ENCODE measurements at regions not wholly inside any gene's neighbourhood (a gene's known extent, or its start where the extent isn't known, plus 50 kb on each side); places are given as distances from the start of the nearest gene placed in this dataset.

GRCh38 chr2:103103678-103104077 is 341.8 kb downstream of the TMEM182 start:
- H3K4me3 ChIP-seq (ENCODE audit: low read depth, low read length): no peak overlapping the region
- TF ChIP-seq CTCF (IDR thresholded peaks at IDR 0.05; ENCODE audit: insufficient read depth, low read length): no peak
- no peak for DNase-seq (ENCODE audit: low read depth)

GRCh38 chr2:103119352-103119751 is 357.5 kb downstream of the TMEM182 start:
- TF ChIP-seq CTCF (IDR thresholded peaks at IDR 0.05; ENCODE audit: insufficient read depth, low read length): no peak
- no peak for DNase-seq (ENCODE audit: low read depth)
- no peak overlapping the region for H3K4me3 ChIP-seq (ENCODE audit: low read depth, low read length)

- TF ChIP-seq CTCF (IDR thresholded peaks at IDR 0.05; ENCODE audit: insufficient read depth, low read length): no peak
- H3K4me3 ChIP-seq (ENCODE audit: low read depth, low read length): no peak overlapping the region
- no peak for DNase-seq (ENCODE audit: low read depth)
Measured at GRCh38 chr2:103121106-103121505, 359.3 kb downstream of the TMEM182 start.

- no peak overlapping the region for H3K4me3 ChIP-seq (ENCODE audit: low read depth, low read length)
- DNase-seq (ENCODE audit: low read depth): no peak
- TF ChIP-seq CTCF (IDR thresholded peaks at IDR 0.05; ENCODE audit: insufficient read depth, low read length): no peak
Measured at GRCh38 chr2:103123516-103123915, 361.7 kb downstream of the TMEM182 start.

- no peak overlapping the region for H3K4me3 ChIP-seq (ENCODE audit: low read depth, low read length)
- no peak for TF ChIP-seq CTCF (IDR thresholded peaks at IDR 0.05; ENCODE audit: insufficient read depth, low read length)
- DNase-seq (ENCODE audit: low read depth): no peak
Measured at GRCh38 chr2:103130857-103131256, 369.0 kb downstream of the TMEM182 start.

- no peak for TF ChIP-seq CTCF (IDR thresholded peaks at IDR 0.05; ENCODE audit: insufficient read depth, low read length)
- no peak for DNase-seq (ENCODE audit: low read depth)
- no peak overlapping the region for H3K4me3 ChIP-seq (ENCODE audit: low read depth, low read length)
Measured at GRCh38 chr2:103132536-103133217, 370.8 kb downstream of the TMEM182 start.

GRCh38 chr2:103135679-103136078 is 373.8 kb downstream of the TMEM182 start:
- TF ChIP-seq CTCF (IDR thresholded peaks at IDR 0.05; ENCODE audit: insufficient read depth, low read length): no peak
- no peak overlapping the region for H3K4me3 ChIP-seq (ENCODE audit: low read depth, low read length)
- DNase-seq (ENCODE audit: low read depth): no peak

Data from fibroblast of the aortic adventitia (primary cell).